ENCODE measurements at regions not wholly inside any gene's neighbourhood (a gene's known extent, or its start where the extent isn't known, plus 50 kb on each side); places are given as distances from the start of the nearest gene placed in this dataset.
A peak's percentile ranks its signal among the peaks of the same experiment; 100 is the strongest.

DNA sequence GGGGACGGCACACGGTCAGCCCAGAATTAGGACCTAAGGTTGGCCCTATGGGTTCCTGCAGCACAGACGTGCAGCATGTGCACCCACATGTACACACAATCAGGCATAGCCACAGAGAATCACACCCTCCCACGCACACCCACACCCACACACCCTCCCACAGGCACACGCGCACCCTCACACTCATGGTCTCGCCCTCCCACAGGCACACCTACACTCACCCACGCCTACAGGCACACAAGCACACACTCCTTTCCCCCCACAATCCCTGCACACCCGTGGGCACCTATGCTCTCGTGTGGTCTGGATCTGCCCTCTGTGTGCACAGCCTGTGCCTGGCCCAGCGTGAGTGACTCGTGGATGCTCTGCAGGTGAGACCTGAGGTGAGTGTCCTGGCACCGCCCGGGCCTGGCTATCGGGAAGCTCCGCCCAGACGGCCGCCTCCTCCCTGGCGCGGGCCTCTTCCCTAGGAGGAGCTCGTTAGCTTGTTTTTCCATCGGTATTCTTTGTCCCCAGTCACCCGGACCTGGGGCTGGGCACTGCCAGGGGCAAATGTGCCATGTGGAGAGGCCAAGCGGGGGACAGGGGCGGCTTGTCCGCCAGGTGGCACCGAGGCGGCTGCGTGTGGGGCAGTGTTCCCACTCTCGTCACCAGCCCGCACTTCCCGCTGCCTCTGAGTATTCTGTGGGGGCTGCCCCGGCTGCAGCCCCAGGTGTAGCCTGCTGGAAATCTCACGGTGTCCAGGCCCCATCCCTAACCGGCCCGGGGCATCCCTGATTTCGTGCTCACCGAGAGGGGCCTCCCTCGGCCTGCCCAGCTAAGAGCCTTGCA, 110.2 kb upstream of the FAM20C start:
- H3K4me2 ChIP-seq (replicated peaks; ENCODE audit: extremely low read depth, low read length, poor library complexity, severe bottlenecking), result no peak overlapping the region
- H3K4me1 Mint-ChIP-seq, result peaks cover 26% of the 10 kb centered on the region
- no peak overlapping the region for H2AFZ ChIP-seq (ENCODE audit: insufficient read depth, low read depth, low read length, poor library complexity, severe bottlenecking)
- 81% methylated on average over 34 of the region's 39 CpGs for WGBS (ENCODE audit: insufficient coverage)
- H3K9me3 ChIP-seq (replicated peaks in 1 of 2; ENCODE audit: control insufficient read depth in 1 of 2, insufficient read depth in 1 of 2, low read length in 2 of 2), result no peaks in the 10 kb centered on the region
- no peaks in the 10 kb centered on the region for H3K36me3 Mint-ChIP-seq
- H3K36me3 ChIP-seq (replicated peaks in 1 of 2; ENCODE audit: control insufficient read depth in 1 of 2, insufficient read depth in 2 of 2, low read length in 2 of 2), result no peaks in the 10 kb centered on the region
- TF ChIP-seq, protein P1, sequence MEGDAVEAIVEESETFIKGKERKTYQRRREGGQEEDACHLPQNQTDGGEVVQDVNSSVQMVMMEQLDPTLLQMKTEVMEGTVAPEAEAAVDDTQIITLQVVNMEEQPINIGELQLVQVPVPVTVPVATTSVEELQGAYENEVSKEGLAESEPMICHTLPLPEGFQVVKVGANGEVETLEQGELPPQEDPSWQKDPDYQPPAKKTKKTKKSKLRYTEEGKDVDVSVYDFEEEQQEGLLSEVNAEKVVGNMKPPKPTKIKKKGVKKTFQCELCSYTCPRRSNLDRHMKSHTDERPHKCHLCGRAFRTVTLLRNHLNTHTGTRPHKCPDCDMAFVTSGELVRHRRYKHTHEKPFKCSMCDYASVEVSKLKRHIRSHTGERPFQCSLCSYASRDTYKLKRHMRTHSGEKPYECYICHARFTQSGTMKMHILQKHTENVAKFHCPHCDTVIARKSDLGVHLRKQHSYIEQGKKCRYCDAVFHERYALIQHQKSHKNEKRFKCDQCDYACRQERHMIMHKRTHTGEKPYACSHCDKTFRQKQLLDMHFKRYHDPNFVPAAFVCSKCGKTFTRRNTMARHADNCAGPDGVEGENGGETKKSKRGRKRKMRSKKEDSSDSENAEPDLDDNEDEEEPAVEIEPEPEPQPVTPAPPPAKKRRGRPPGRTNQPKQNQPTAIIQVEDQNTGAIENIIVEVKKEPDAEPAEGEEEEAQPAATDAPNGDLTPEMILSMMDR (IDR thresholded peaks at IDR 0.05), result no peak
- no peak overlapping the region for H3K4me3 ChIP-seq (replicated peaks in 1 of 3; ENCODE audit: low read depth in 2 of 3, low read length in 3 of 3)
- peaks cover 0 to 3% (median 0%) of the 10 kb centered on the region in 7 donors for H3K9me3 Mint-ChIP-seq
- peak overlapping the region in 1 of 7 donors; percentile 33 for H3K27ac Mint-ChIP-seq
- no peaks in the 10 kb centered on the region for H4K20me1 ChIP-seq (ENCODE audit: insufficient read depth, low read length)
- H3K4me1 ChIP-seq (ENCODE audit: control insufficient read depth in 1 of 2, insufficient read depth in 2 of 2, low read length in 2 of 2), result peaks cover 16 to 21% of the 10 kb centered on the region in 2 donors
- H3K4me3 Mint-ChIP-seq, result no peak overlapping the region
- no peaks in the 10 kb centered on the region for H3K79me2 ChIP-seq (ENCODE audit: insufficient read depth, low read length)
- peaks cover 5 to 9% (median 6%) of the 10 kb centered on the region in 3 donors for H3K27me3 Mint-ChIP-seq (ENCODE audit: low read depth in 3 of 3)
- H3K9ac ChIP-seq (ENCODE audit: insufficient read depth, low read length, poor library complexity, severe bottlenecking), result no peak overlapping the region
- intact Hi-C loops (cut with micrococcal nuclease), result no loop called here
- no peak overlapping the region for H3K27ac ChIP-seq (ENCODE audit: low read depth in 1 of 2, low read length in 2 of 2)
- DNase-seq, result peak in 1 of 3 donors; percentile 3
- no peaks in the 10 kb centered on the region for H3K27me3 ChIP-seq (ENCODE audit: control insufficient read depth in 2 of 2, insufficient read depth in 2 of 2, low read length in 2 of 2)

DNA sequence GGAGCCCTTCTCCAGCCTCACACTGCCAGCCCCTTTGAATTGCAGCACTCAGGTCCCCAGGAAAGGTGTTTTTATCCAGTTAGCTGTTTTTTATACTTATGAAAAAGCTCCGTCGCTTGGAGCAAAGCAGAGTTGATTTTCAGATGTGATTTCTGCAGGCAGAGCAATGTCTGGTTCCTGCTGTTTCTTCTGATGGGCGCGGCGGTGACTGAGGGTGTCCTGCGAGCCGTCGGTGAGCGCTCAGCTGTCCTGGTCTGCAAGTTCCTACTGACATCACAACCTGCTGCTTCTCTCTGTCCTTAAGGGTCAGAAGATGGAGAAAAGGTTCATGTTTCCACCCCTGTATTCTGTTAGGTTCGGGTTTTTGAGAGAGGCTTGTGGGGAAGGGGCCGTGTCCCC, 109.6 kb upstream of the FAM20C start:
- intact Hi-C loops (cut with micrococcal nuclease), result no loop called here
- Histone ChIP-seq H3K9ac (ENCODE audit: insufficient read depth, low read length, poor library complexity, severe bottlenecking) (no peak overlapping the region), H2AFZ (ENCODE audit: insufficient read depth, low read depth, low read length, poor library complexity, severe bottlenecking) (no peak overlapping the region), H4K20me1 (ENCODE audit: insufficient read depth, low read length) (no peaks in the 10 kb centered on the region), H3K4me1 (ENCODE audit: control insufficient read depth in 1 of 2, insufficient read depth in 2 of 2, low read length in 2 of 2) (peaks cover 16 to 26% of the 10 kb centered on the region in 2 donors), H3K79me2 (ENCODE audit: insufficient read depth, low read length) (no peaks in the 10 kb centered on the region), H3K27ac (ENCODE audit: low read depth in 1 of 2, low read length in 2 of 2) (no peak overlapping the region), H3K4me2 (replicated peaks; ENCODE audit: extremely low read depth, low read length, poor library complexity, severe bottlenecking) (no peak overlapping the region), H3K4me3 (replicated peaks in 1 of 3; ENCODE audit: low read depth in 2 of 3, low read length in 3 of 3) (no peak overlapping the region), H3K9me3 (replicated peaks in 1 of 2; ENCODE audit: control insufficient read depth in 1 of 2, insufficient read depth in 1 of 2, low read length in 2 of 2) (no peaks in the 10 kb centered on the region), H3K36me3 (replicated peaks in 1 of 2; ENCODE audit: control insufficient read depth in 1 of 2, insufficient read depth in 2 of 2, low read length in 2 of 2) (no peaks in the 10 kb centered on the region), H3K27me3 (ENCODE audit: control insufficient read depth in 2 of 2, insufficient read depth in 2 of 2, low read length in 2 of 2) (no peaks in the 10 kb centered on the region)
- WGBS (ENCODE audit: insufficient coverage), result 90% methylated on average over 2 of the region's 11 CpGs
- TF ChIP-seq, protein P1 (IDR thresholded peaks at IDR 0.05), result no peak
- Mint-ChIP-seq H3K27me3 (ENCODE audit: low read depth in 3 of 3) (peaks cover 5 to 9% (median 6%) of the 10 kb centered on the region in 3 donors), H3K9me3 (peaks cover 0 to 3% (median 0%) of the 10 kb centered on the region in 7 donors), H3K27ac (no peak overlapping the region), H3K4me3 (no peak overlapping the region), H3K36me3 (no peaks in the 10 kb centered on the region), H3K4me1 (peaks cover 28% of the 10 kb centered on the region)
- no peak for DNase-seq

Data from CD14-positive monocyte (primary cell).